ENCODE measurements at regions not wholly inside any gene's neighbourhood (a gene's known extent, or its start where the extent isn't known, plus 50 kb on each side); places are given as distances from the start of the nearest gene placed in this dataset.

DNA sequence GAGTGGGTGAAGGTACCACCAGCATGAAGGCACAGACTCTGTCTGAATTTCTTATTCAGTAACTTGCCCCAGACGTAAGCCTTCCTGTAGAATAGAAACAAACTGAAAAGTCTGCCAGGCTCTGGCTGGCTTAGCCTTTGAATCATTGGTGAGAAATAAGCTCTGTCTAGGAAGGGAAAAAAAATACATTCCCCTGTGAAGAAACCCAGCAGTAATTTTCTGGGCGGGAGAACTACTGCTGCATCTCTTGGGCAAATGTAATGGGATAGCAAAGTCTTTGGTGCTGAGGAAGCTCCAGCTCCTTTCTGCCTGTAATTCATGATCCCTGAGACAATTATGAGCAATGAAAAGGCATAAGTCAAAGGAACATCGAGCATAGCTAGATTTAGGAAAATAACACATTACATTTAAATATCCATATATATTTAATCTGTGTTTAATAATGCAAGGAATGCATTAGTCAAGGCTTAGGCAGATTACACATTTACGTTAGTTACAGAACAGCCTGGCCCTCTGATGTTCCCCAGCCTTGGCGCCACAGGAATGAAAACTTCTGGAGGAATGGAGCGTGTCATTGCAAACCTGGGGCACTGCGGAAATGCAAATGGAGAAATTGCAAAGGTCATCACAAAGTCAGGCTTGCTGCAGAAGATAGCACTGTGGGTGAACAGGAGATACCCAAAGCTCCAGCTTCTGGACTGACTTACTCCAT is 216.3 kb upstream of the CAMK1G start:
- Mint-ChIP-seq H3K27ac (no peak overlapping the region), H3K4me3 (no peak overlapping the region), H3K9me3 (no peaks in the 10 kb centered on the region), H3K4me1 (ENCODE audit: low read depth) (no peaks in the 10 kb centered on the region), H3K36me3 (ENCODE audit: low read depth) (no peaks in the 10 kb centered on the region), H3K27me3 (peaks cover 17% of the 10 kb centered on the region)
- H3K27me3 ChIP-seq (ENCODE audit: control insufficient read depth in 1 of 2, insufficient read depth in 2 of 2, low read length in 2 of 2), result peaks cover 0 to 3% of the 10 kb centered on the region in 2 experiments
- H3K9me3 ChIP-seq (ENCODE audit: control insufficient read depth in 1 of 2, insufficient read depth in 1 of 2, low read length in 2 of 2), result no peaks in the 10 kb centered on the region
- H3K27ac ChIP-seq (ENCODE audit: low read depth in 1 of 2, low read length in 2 of 2), result no peak overlapping the region
- intact Hi-C loops (cut with DNase I, micrococcal nuclease), result no loop called here
- no peaks in the 10 kb centered on the region for H3K36me3 ChIP-seq (ENCODE audit: insufficient read depth, low read length)
- H3K4me3 ChIP-seq (ENCODE audit: low read length), result no peak overlapping the region
- H3K4me1 ChIP-seq (ENCODE audit: insufficient read depth, low read length), result no peaks in the 10 kb centered on the region
- POLR2A ChIA-PET, result no interaction called here
- TF ChIP-seq CTCF (IDR thresholded peaks at IDR 0.05), result no peak
- CTCF ChIA-PET, result no interaction called here
- DNase-seq (no peak), ATAC-seq (ENCODE audit: poor library complexity) (no peak)

GRCh38 chr1:209368864-209369598 is 214.5 kb upstream of the CAMK1G start:
- H3K27ac Mint-ChIP-seq, result no peak overlapping the region
- Histone ChIP-seq H3K9me3 (ENCODE audit: control insufficient read depth in 1 of 2, insufficient read depth in 1 of 2, low read length in 2 of 2) (no peaks in the 10 kb centered on the region), H3K27me3 (ENCODE audit: control insufficient read depth in 1 of 2, insufficient read depth in 2 of 2, low read length in 2 of 2) (peaks cover 0 to 3% of the 10 kb centered on the region in 2 experiments), H3K4me1 (ENCODE audit: insufficient read depth, low read length) (no peaks in the 10 kb centered on the region), H3K36me3 (ENCODE audit: insufficient read depth, low read length) (no peaks in the 10 kb centered on the region), H3K4me3 (ENCODE audit: low read length) (no peak overlapping the region), H3K27ac (ENCODE audit: low read depth in 1 of 2, low read length in 2 of 2) (no peak overlapping the region)
- H3K4me1 Mint-ChIP-seq (ENCODE audit: low read depth), result no peaks in the 10 kb centered on the region
- ChIA-PET CTCF (no interaction called here), POLR2A (no interaction called here)
- no peaks in the 10 kb centered on the region for H3K36me3 Mint-ChIP-seq (ENCODE audit: low read depth)
- ATAC-seq (ENCODE audit: poor library complexity), result no peak
- no peak for DNase-seq
- H3K9me3 Mint-ChIP-seq, result no peaks in the 10 kb centered on the region
- TF ChIP-seq CTCF (IDR thresholded peaks at IDR 0.05), result no peak
- no peak overlapping the region for H3K4me3 Mint-ChIP-seq
- intact Hi-C loops (cut with DNase I, micrococcal nuclease), result no loop called here
- peaks cover 18% of the 10 kb centered on the region for H3K27me3 Mint-ChIP-seq

- CTCF ChIA-PET, result no interaction called here
- Mint-ChIP-seq H3K9me3 (no peaks in the 10 kb centered on the region), H3K27me3 (peaks cover 18% of the 10 kb centered on the region), H3K36me3 (ENCODE audit: low read depth) (no peaks in the 10 kb centered on the region), H3K4me3 (no peak overlapping the region), H3K27ac (no peak overlapping the region), H3K4me1 (ENCODE audit: low read depth) (no peaks in the 10 kb centered on the region)
- peaks cover 0 to 3% of the 10 kb centered on the region in 2 experiments for H3K27me3 ChIP-seq (ENCODE audit: control insufficient read depth in 1 of 2, insufficient read depth in 2 of 2, low read length in 2 of 2)
- H3K4me1 ChIP-seq (ENCODE audit: insufficient read depth, low read length), result no peaks in the 10 kb centered on the region
- no peak overlapping the region for H3K27ac ChIP-seq (ENCODE audit: low read depth in 1 of 2, low read length in 2 of 2)
- no peak overlapping the region for H3K4me3 ChIP-seq (ENCODE audit: low read length)
- POLR2A ChIA-PET, result interaction anchor here (1.0 kb wide), 1 partner anchor 10 kb away, joined by 3 read pairs; no protein-coding TSS in a partner anchor
- DNase-seq (no peak), ATAC-seq (ENCODE audit: poor library complexity) (no peak)
- no peaks in the 10 kb centered on the region for H3K9me3 ChIP-seq (ENCODE audit: control insufficient read depth in 1 of 2, insufficient read depth in 1 of 2, low read length in 2 of 2)
- no peak for TF ChIP-seq CTCF (IDR thresholded peaks at IDR 0.05)
- intact Hi-C loops (cut with DNase I, micrococcal nuclease), result no loop called here
- H3K36me3 ChIP-seq (ENCODE audit: insufficient read depth, low read length), result no peaks in the 10 kb centered on the region
Observed at GRCh38 chr1:209370241-209370995, 213.1 kb upstream of the CAMK1G start.
